ENCODE measurements at regions not wholly inside any gene's neighbourhood (a gene's known extent, or its start where the extent isn't known, plus 50 kb on each side); places are given as distances from the start of the nearest gene placed in this dataset.

DNA sequence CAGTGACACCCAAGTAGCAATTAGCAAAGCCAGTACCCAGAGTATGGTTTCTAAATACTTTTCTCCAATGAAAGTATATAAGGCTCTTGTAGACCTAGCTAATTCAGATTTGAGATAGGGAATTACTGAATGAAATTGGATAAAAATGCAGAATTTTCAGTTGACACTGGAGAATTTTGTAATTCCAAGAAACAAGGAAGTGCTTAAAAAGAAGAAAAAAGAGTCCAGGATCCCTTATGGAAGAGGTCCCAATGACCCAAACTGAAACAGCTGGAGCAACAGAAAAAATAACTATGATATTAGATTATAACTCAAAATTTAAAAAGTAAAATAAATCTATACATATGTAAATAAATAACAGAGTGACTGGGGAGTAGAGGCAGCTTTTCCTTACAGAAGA is 335.2 kb downstream of the C3orf38 start:
- H3K23ac ChIP-seq (ENCODE audit: insufficient read length) = no peak overlapping the region
- H3K9me3 ChIP-seq (ENCODE audit: insufficient read depth in 2 of 2, low read depth in 1 of 2, low read length in 1 of 2) = no peaks in the 10 kb centered on the region
- no peaks in the 10 kb centered on the region for H3K27me3 ChIP-seq (replicated peaks in 1 of 4; ENCODE audit: control insufficient read depth in 3 of 4, extremely low read depth in 1 of 4, insufficient read depth in 3 of 4, low read length in 3 of 4)
- H2AK5ac ChIP-seq (ENCODE audit: low read depth, low read length) = no peak overlapping the region
- TF ChIP-seq SIX5 (IDR thresholded peaks at IDR 0.05; ENCODE audit: low read depth, low read length) (no peak), RNF2 (IDR thresholded peaks at IDR 0.05; ENCODE audit: borderline replicate concordance, low read depth, low read length, missing control alignments, poor library complexity, severe bottlenecking) (no peak), KDM4A (IDR thresholded peaks at IDR 0.05; ENCODE audit: low read depth, low read length, severe bottlenecking) (no peak), CTBP2 (IDR thresholded peaks at IDR 0.05; ENCODE audit: borderline replicate concordance, insufficient read depth, insufficient read length, low read length) (no peak), JUN (IDR thresholded peaks at IDR 0.05; ENCODE audit: low read depth, low read length) (no peak), RAD21 (IDR thresholded peaks at IDR 0.05 in 1 of 2, conservative IDR thresholded peaks at IDR 0.05 in 1 of 2; ENCODE audit: low read depth in 2 of 2, low read length in 2 of 2) (no peak), HDAC6 (IDR thresholded peaks at IDR 0.05; ENCODE audit: low read depth, low read length) (no peak), CHD2 (IDR thresholded peaks at IDR 0.05; ENCODE audit: low read length) (no peak)
- H3K14ac ChIP-seq (ENCODE audit: insufficient read length) = no peak overlapping the region
- DNase-seq (ENCODE audit: low read depth in 1 of 2, low spot score in 2 of 2) (no peak), FAIRE-seq (no peak)
- no peak overlapping the region for H2AFZ ChIP-seq (ENCODE audit: low read length)
- no peaks in the 10 kb centered on the region for H3K79me2 ChIP-seq (ENCODE audit: control insufficient read depth in 1 of 2, insufficient read depth in 2 of 2, low read length in 2 of 2)
- no peak overlapping the region for H3K18ac ChIP-seq (ENCODE audit: extremely low read depth, low read length)
- H2BK15ac ChIP-seq (ENCODE audit: low read length) = no peak overlapping the region
- no peak overlapping the region for H3K27ac ChIP-seq (ENCODE audit: low read depth, low read length)
- H4K20me1 ChIP-seq (replicated peaks in 1 of 2; ENCODE audit: control insufficient read depth in 1 of 2, insufficient read depth in 2 of 2, low read length in 2 of 2) = no peaks in the 10 kb centered on the region
- H4K8ac ChIP-seq (ENCODE audit: extremely low read depth, insufficient read depth, low read length) = no peak overlapping the region
- no peak overlapping the region for H3K4me3 ChIP-seq (ENCODE audit: extremely low read depth in 1 of 4, insufficient read depth in 2 of 4, low read depth in 3 of 4, low read length in 4 of 4)
- no peak overlapping the region for H3K4me2 ChIP-seq (ENCODE audit: insufficient read depth in 1 of 2, low read depth in 2 of 2, low read length in 2 of 2)
- no peak overlapping the region for H2BK120ac ChIP-seq (replicated peaks; ENCODE audit: low read depth, low read length)
- H3K36me3 ChIP-seq (ENCODE audit: control insufficient read depth in 2 of 4, insufficient read depth in 4 of 4, low read length in 3 of 4) = no peaks in the 10 kb centered on the region
- no peaks in the 10 kb centered on the region for H3K4me1 ChIP-seq (replicated peaks in 1 of 4; ENCODE audit: control insufficient read depth in 3 of 4, insufficient read depth in 4 of 4, low read length in 3 of 4)
- no peak overlapping the region for H3K9ac ChIP-seq (replicated peaks in 1 of 4; ENCODE audit: extremely low read depth in 1 of 4, low read depth in 3 of 4, low read length in 3 of 4)
- H3K56ac ChIP-seq (replicated peaks; ENCODE audit: insufficient read length, low read depth, low read length) = no peak overlapping the region
- no peak overlapping the region for H2BK12ac ChIP-seq (ENCODE audit: low read depth, low read length)
- H3K79me1 ChIP-seq (ENCODE audit: low read depth, low read length) = no peaks in the 10 kb centered on the region
- H4K91ac ChIP-seq (replicated peaks; ENCODE audit: insufficient read length, low read length) = no peak overlapping the region
- ChIA-PET CTCF (ENCODE audit: partially characterized antibody) (no interaction called here), POLR2A (ENCODE audit: partially characterized antibody) (no interaction called here)
- no peak overlapping the region for H2BK20ac ChIP-seq (ENCODE audit: low read length)
- H2BK5ac ChIP-seq (ENCODE audit: low read depth, low read length) = no peak overlapping the region
- no peaks in the 10 kb centered on the region for H3K23me2 ChIP-seq (ENCODE audit: low read depth, low read length)
- H4K5ac ChIP-seq (ENCODE audit: insufficient read length, low read depth, low read length) = no peak overlapping the region
- H3K4ac ChIP-seq (replicated peaks; ENCODE audit: insufficient read length, low read depth, low read length) = no peak overlapping the region

Measured in H1 (cell line).